Caco-2 (cell line): ENCODE measurements at regions not wholly inside any gene's neighbourhood (a gene's known extent, or its start where the extent isn't known, plus 50 kb on each side); places are given as distances from the start of the nearest gene placed in this dataset.

Experiments used
- BruUV-seq: library from RNA; stranded (reverse); fragments of 400-500 nt; replicated peaks from 2 replicates; lab custom pipeline; 2021; lab: Mats Ljungman, UMichigan
- CTCF ChIA-PET: fragments of 300-600 bp; sonication (Branson Sonifier 250); formaldehyde crosslinking; loops from one replicate; lab custom pipeline; 2022; ENCODE audit warnings: antibody characterized with exemption; lab: Charles Lee
- POLR2A ChIA-PET: fragments of 300-600 bp; sonication (Branson Sonifier 250); formaldehyde crosslinking; loops from one replicate; lab custom pipeline; 2022; ENCODE audit warnings: antibody characterized with exemption; lab: Charles Lee
- DNase-seq, 2 experiments: peaks; one replicate each; pipeline versions ENCODE4 v3.0.0 to v3.0.0-alpha.2; 2020 to 2022
- H3K27me3 ChIP-seq: replicated peaks from 2 replicates; pipeline ENCODE4 v1.6.0; 2011; ENCODE audit warnings: low read length; ENCODE audit not compliant: control insufficient read depth, insufficient read depth
- H3K36me3 ChIP-seq: 2 replicates; pipeline ENCODE4 v1.5.1; 2011; ENCODE audit warnings: low read length; ENCODE audit not compliant: control insufficient read depth, insufficient read depth
- H3K4me1 ChIP-seq: fragments of 250-450 bp; sonication (Bioruptor Pico); 2 replicates; pipeline ENCODE4 v1.5.1; 2020; ENCODE audit warnings: mild to moderate bottlenecking
- H3K4me3 ChIP-seq: 2 replicates; pipeline ENCODE4 v1.5.1; 2011; ENCODE audit warnings: low read depth, mild to moderate bottlenecking, control low read depth, low read length
- H3K9me3 ChIP-seq: fragments of 250-450 bp; sonication (Bioruptor Pico); 2 replicates; pipeline ENCODE4 v1.5.1; 2020; ENCODE audit warnings: mild to moderate bottlenecking, moderate library complexity
- H3K27ac Mint-ChIP-seq: one replicate; pipeline ENCODE4 v1.8.0; 2022; ENCODE audit warnings: mixed read lengths; ENCODE audit not compliant: unreplicated experiment
- H3K27me3 Mint-ChIP-seq: one replicate; pipeline ENCODE4 v1.8.0; 2022; ENCODE audit warnings: mixed read lengths; ENCODE audit not compliant: insufficient read depth, unreplicated experiment
- H3K36me3 Mint-ChIP-seq: one replicate; pipeline ENCODE4 v1.8.0; 2022; ENCODE audit warnings: mild to moderate bottlenecking, mixed read lengths; ENCODE audit not compliant: insufficient read depth, unreplicated experiment
- H3K4me1 Mint-ChIP-seq: one replicate; pipeline ENCODE4 v1.8.0; 2022; ENCODE audit warnings: low read depth, mixed read lengths; ENCODE audit not compliant: unreplicated experiment
- H3K4me3 Mint-ChIP-seq: one replicate; pipeline ENCODE4 v1.8.0; 2022; ENCODE audit warnings: mild to moderate bottlenecking, moderate library complexity, mixed read lengths; ENCODE audit not compliant: unreplicated experiment
- H3K9me3 Mint-ChIP-seq: one replicate; pipeline ENCODE4 v1.8.0; 2022; ENCODE audit warnings: mixed read lengths; ENCODE audit not compliant: unreplicated experiment
- CTCF ChIP-seq, 2 experiments: fragments of 200-600 bp in 1 of 2; IDR thresholded peaks; 1 replicate in 1 of 2; 2 replicates in 1 of 2; pipeline versions ENCODE4 v1.5.1 to v1.8.0; 2011 to 2022; ENCODE audit warnings: antibody characterized with exemption in 1 of 2, control low read depth in 1 of 2, inconsistent platforms in 1 of 2, low read depth in 1 of 2, low read length in 1 of 2, mild to moderate bottlenecking in 1 of 2, moderate library complexity in 1 of 2; ENCODE audit not compliant: insufficient read depth in 1 of 2, severe bottlenecking in 1 of 2, unreplicated experiment in 1 of 2
- intact Hi-C: fragments of 100-400 bp; cut with micrococcal nuclease; formaldehyde crosslinking; loops from one replicate; pipeline ENCODE4 v1.10.0; 2022; ENCODE audit not compliant: unreplicated experiment

- Mint-ChIP-seq H3K4me3 (no peak overlapping the region), H3K27me3 (peaks cover 3% of the 10 kb centered on the region), H3K9me3 (peaks cover 9% of the 10 kb centered on the region), H3K36me3 (no peaks in the 10 kb centered on the region), H3K27ac (no peak overlapping the region), H3K4me1 (no peaks in the 10 kb centered on the region)
- Histone ChIP-seq H3K4me3 (no peak overlapping the region), H3K27me3 (no peaks in the 10 kb centered on the region), H3K36me3 (no peaks in the 10 kb centered on the region), H3K4me1 (no peaks in the 10 kb centered on the region), H3K9me3 (no peaks in the 10 kb centered on the region)
- no peak for TF ChIP-seq CTCF (IDR thresholded peaks at IDR 0.05; ENCODE audit: insufficient read depth in 1 of 2, low read depth in 1 of 2, low read length in 1 of 2, severe bottlenecking in 1 of 2, unreplicated experiment in 1 of 2)
- ChIA-PET POLR2A (no interaction called here), CTCF (no interaction called here)
- intact Hi-C loops, result no loop called here
- DNase-seq, result no peak
- no TSS peak for BruUV-seq
Observed at GRCh38 chr2:238587776-238588660, 161.3 kb downstream of the ASB1 start.

- Mint-ChIP-seq H3K27me3 (peaks cover 2% of the 10 kb centered on the region), H3K4me1 (no peaks in the 10 kb centered on the region), H3K4me3 (no peak overlapping the region), H3K9me3 (peaks cover 9% of the 10 kb centered on the region), H3K36me3 (no peaks in the 10 kb centered on the region), H3K27ac (no peak overlapping the region)
- Histone ChIP-seq H3K36me3 (no peaks in the 10 kb centered on the region), H3K4me3 (no peak overlapping the region), H3K4me1 (no peaks in the 10 kb centered on the region), H3K9me3 (no peaks in the 10 kb centered on the region), H3K27me3 (no peaks in the 10 kb centered on the region)
- POLR2A ChIA-PET, result no interaction called here
- CTCF ChIA-PET, result no interaction called here
- no peak for DNase-seq
- intact Hi-C loops, result no loop called here
- no TSS peak for BruUV-seq
- TF ChIP-seq CTCF (IDR thresholded peaks at IDR 0.05; ENCODE audit: insufficient read depth in 1 of 2, low read depth in 1 of 2, low read length in 1 of 2, severe bottlenecking in 1 of 2, unreplicated experiment in 1 of 2), result no peak
Observed at GRCh38 chr2:238589591-238590460, 163.1 kb downstream of the ASB1 start.

GRCh38 chr2:238591732-238592131 is 165.0 kb downstream of the ASB1 start:
- no peaks in the 10 kb centered on the region for H3K4me1 ChIP-seq
- no peaks in the 10 kb centered on the region for H3K9me3 ChIP-seq
- no peak overlapping the region for H3K4me3 Mint-ChIP-seq
- intact Hi-C loops, result no loop called here
- H3K27me3 Mint-ChIP-seq, result peaks cover 2% of the 10 kb centered on the region
- H3K4me3 ChIP-seq, result no peak overlapping the region
- no peaks in the 10 kb centered on the region for H3K27me3 ChIP-seq
- no peak for TF ChIP-seq CTCF (IDR thresholded peaks at IDR 0.05; ENCODE audit: insufficient read depth in 1 of 2, low read depth in 1 of 2, low read length in 1 of 2, severe bottlenecking in 1 of 2, unreplicated experiment in 1 of 2)
- H3K36me3 Mint-ChIP-seq, result peaks cover 5% of the 10 kb centered on the region
- no peaks in the 10 kb centered on the region for H3K4me1 Mint-ChIP-seq
- BruUV-seq, result no TSS peak
- no peaks in the 10 kb centered on the region for H3K36me3 ChIP-seq
- no peak overlapping the region for H3K27ac Mint-ChIP-seq
- peaks cover 9% of the 10 kb centered on the region for H3K9me3 Mint-ChIP-seq
- ChIA-PET CTCF (no interaction called here), POLR2A (interaction anchor here (0.6 kb wide), 1 partner anchor 16 kb away, joined by 4 read pairs; no protein-coding TSS in a partner anchor)
- no peak for DNase-seq
